CD4-positive, alpha-beta T cell treated with Interleukin-10 for 1 hour (primary cell): ENCODE measurements at regions not wholly inside any gene's neighbourhood (a gene's known extent, or its start where the extent isn't known, plus 50 kb on each side); places are given as distances from the start of the nearest gene placed in this dataset.
"Not testable (repeated sequence)": the region's sequence is repeated elsewhere in the genome, so short reads cannot be mapped to it uniquely, and the experiment has no call there.

ENCODE experiments used
- DNase-seq: peaks from one replicate; pipeline ENCODE4 v3.0.0-alpha.2; 2020

DNA sequence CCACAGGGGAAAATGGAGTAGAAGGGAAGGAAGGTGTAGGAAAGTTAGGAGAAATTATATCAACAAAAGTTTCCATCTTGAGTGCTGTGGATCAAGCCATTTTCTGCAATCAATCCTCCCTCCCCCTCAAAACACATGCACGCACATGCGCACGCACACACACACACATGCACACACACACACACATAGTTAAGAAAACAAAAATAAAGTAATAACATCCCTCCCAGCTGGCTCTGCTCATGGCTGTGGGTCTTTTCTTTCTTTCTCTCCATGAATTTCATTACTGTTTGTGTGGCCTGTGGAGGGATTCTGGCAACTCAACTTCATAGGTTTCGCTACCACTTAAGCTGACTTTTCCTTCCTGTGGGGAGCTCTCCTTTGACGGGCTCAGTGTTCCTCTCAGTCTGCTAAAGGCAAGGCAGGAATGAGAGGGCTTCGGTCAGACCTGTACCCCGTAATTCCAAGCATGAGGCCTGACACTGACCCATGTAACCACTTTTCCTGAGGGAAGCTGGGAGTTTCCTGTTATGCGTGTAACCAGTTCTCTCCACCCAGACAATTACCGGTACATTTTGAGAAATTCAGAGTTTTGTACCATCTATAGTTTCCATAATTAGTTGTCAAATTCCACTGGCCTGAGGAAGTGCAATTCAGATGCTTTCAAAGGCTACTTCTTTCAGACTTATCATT lies 79.8 kb downstream of the ZNF92 start:
- no peak for DNase-seq

DNA sequence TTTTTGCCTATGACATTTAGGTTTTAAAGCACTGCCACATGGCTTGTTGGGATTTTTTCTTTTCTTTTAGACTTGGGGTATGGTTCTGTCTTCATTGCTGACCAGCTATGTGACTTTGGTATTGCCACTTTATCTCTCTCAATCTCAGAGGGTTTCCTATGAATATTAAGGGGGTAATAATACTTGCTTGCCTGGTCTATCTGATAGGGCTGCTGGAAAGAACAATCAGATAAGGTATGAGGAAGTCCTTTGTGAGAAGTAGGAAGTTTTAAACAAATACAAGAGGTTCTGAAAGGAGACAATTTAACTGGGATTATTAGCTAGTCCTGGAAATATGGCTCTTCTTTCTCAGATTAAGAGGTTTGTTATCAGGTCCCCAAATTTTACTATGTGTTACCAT lies 80.8 kb downstream of the ZNF92 start:
- no peak for DNase-seq

DNA sequence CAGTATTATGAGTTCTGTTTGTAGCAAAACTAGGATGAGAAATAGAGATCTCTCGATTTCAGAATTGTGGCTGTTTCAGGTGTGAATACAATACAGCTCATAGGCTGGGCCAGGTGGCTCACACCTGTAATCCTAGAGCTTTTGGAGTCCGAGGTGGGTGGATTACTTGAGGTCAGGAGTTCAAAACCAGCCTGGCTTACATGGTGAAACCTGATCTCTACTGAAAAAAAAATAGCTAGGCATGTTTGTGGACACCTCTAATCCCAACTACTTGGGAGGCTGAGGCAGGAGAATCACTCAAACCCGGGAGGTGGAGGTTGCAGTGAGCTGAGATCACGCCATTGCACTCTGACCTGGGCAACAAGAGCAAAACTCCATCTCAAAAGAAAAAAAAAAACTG lies 81.4 kb downstream of the ZNF92 start:
- DNase-seq = not testable (repeated sequence)

DNA sequence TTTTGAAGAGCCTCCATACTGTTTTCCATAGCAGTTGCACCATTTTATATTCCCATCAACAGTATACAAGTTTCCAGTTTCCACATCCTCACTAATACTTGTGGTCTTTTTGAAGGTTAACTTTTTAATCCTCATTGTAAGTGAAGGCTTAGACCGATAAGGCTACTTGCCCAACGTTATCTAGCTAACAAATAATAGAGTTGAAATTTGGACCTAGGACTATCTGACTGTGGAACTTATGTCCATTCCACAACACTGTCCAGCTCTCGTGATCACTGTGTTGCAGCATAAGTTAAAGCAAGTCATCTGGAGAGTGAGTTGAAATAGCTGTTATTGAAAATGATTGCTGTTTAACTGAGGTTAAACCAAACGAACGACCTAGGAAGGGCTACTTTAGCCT lies 84.0 kb downstream of the ZNF92 start:
- no peak for DNase-seq

DNA sequence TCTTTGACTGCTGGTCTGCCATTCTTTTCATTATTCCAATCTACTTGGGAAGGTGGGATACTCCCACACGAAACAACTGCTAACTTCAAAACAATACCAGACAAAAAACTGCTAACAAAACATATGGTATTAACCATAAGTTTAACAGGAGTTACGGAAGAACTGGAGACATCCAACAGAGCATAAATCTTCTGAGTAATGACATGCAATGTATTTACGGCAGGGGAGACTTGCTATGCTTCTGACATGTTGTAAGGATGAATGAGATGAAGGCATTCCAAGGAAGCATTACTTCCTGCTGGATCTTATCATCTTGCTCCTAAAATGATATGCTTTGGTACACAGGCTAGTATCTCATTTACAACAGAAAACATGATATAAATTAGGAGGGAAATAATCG lies 85.8 kb downstream of the ZNF92 start:
- DNase-seq = no peak

DNA sequence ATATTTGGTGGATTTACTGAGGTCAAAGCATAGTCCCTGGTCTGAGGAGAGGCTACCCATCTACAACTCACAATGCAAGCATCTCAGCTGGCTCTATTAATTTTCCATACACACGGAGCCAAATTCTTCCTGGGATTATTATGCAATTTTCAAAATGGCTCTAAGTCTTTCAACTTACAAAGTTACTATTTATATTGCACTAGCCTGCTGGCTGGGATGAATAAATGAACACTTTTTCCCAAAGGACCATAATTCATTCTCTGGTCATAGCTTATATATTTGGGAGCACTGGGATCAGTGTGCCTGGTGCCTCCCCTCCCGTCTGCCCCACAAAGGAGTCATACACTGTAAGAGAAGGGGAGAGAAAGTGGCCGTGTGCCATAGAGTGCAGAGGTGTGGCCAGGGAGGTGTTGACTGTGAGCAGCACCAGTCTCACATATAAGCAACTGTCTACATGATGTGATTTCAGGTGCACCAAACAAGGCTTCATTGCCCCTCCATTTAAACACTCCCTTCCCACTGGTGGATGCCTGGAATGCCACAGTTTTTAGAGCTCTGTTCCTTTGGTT lies 88.6 kb downstream of the ZNF92 start:
- no peak for DNase-seq

DNA sequence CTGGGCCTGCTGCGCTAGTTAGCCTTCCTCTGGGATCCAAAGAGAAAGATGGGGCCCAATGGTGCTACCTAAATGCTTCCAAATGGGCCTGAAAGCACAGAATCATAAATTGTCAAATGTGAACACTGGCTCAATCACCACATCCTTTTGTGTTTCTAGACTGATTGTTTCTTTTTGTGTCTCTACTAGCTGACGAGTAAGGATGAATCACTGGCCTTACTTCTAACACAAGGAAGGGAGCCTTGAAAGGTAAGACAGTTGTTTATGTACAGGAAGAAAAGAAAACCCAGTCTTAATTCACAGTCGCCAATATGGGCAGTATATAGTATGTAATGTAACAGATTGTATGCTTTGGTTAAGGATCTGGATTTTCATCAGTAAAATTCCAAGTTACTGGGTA lies 89.5 kb downstream of the ZNF92 start:
- no peak for DNase-seq

DNA sequence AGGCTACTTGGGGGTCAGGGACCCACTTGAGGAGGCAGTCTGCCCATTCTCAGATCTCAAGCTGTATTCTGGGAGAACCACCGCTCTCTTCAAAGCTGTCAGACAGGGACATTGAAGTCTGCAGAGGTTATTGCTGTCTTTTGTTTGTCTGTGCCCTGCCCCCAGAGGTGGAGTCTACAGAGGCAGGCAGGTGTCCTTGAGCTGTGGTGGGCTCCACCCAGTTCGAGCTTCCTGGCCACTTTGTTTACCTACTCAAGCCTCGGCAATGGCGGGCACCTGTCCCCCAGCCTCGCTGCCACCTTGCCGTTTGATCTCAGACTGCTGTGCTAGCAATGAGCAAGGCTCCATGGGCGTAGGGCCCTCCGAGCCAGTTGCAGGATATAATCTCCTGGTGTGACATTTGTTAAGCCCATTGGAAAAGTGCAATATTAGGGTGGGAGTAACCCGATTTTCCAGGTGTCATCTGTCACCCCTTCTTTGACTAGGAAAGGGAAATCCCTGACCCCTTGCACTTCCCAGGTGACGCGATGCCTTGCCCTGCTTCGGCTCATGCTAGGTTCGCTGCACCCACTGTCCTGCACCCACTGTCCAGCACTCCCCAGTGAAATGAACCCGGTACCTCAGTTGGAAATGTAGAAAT lies 96.4 kb downstream of the ZNF92 start:
- not testable (repeated sequence) for DNase-seq

- no peak for DNase-seq
Observed at GRCh38 chr7:65471587-65471986, 97.9 kb downstream of the ZNF92 start.

DNA sequence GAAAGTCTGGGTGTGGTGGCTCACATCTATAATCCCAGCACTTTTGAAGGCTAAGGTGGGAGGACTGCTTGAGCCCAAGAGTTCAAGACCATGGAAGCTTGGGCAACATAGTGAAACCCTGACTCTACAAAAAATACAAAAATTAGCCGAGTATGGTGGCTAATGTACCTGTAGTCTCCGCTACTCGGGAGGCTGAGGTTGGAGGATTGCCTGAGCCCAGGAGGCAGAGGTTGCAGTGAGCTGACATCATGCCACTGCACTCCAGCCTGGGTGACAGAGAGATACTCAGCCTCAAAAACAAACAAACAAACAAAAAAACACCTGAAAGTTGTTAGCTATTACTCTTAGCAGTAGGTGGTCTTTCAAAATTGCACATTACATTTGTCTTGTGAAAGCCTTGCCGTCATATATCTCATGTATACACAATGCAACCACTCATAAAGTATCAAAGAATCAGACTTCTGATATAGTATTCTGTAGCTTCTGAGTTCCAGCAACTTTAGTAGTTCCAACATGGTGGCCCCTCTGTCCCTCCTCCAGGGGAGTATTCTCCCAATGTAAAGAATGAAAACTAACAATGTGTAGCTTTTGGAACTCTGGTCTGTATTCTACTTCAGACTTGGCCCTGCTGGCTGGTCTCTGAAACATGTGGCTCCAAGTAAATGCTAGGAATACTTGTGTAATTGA lies 101.5 kb downstream of the ZNF92 start:
- no peak for DNase-seq

- peak; percentile 56 for DNase-seq
Observed at GRCh38 chr7:65475734-65476319, 102.2 kb downstream of the ZNF92 start.

DNA sequence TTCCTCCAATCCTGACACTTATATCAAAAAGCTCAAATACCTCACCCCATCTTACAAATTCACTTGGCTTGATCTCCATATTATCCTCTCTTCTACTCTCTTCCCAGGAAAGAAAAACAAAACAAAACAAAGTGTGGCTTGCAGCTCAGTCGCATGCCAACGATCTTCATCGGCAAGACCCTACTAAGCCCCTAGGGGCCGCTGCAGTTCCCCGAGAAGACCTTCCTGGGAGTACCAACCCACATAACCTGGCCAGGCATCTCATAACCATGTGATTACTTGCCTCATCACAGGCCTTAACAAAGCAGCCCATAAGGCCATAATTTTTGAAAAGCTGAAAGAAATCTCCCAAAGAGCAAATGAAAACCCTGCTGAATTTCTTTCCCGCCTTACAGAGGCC lies 103.7 kb downstream of the ZNF92 start:
- DNase-seq = no peak

DNA sequence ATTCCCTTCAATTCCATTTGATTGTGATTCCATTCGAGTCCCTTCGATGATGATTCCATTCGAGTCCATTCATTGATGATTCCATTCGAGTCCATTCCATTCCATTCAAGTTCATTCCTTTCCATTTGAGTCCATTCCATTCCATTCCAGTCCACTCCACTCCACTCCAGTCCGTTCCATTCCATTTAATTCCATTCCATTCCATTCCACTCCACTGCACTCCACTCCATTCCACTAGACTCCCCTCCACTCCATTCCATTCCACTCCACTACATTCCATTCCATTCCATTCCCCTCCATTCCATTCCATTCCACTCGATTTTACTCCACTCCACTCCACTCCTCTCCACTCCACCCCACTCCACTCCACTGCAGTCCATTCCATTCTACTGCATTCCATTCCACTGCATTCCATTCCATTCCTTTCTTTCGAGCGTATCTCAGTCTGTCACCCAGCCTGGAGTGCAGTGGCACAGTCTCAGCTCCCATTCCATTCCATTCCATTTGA lies 115.7 kb downstream of the ZNF92 start:
- no peak for DNase-seq

GRCh38 chr7:65496697-65497096 lies 123.0 kb downstream of the ZNF92 start:
- DNase-seq = not testable (repeated sequence)

DNA sequence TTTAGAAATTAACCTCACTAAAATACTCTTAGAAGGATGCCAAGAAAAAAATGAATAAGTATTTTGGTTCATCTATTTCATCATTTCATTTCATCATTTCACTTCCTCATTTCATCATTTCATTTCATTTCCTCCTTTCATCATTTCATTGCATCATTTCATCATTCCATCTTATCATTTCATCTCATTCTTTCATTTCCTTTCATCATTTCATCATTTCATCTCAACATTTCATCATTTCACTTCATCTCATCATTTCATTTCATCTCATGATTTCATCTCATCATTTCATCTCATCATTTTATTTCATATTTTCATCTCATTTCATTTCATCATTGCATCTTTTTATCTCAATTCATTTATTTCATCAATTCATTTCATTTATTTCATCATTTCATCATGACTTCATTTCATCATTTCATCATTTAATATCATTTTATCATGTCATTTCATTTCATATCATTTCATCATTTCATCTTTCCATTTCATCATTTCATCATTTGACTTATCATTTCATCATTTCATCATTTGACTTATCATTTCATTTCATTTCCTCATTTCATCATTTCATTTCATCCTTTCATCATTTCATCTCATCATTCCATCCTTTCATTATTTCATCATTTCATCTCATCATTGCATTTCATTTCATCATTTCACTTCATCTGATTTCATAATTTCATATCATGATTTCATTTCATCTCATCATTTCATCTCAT lies 129.9 kb downstream of the ZNF92 start:
- DNase-seq = no peak

DNA sequence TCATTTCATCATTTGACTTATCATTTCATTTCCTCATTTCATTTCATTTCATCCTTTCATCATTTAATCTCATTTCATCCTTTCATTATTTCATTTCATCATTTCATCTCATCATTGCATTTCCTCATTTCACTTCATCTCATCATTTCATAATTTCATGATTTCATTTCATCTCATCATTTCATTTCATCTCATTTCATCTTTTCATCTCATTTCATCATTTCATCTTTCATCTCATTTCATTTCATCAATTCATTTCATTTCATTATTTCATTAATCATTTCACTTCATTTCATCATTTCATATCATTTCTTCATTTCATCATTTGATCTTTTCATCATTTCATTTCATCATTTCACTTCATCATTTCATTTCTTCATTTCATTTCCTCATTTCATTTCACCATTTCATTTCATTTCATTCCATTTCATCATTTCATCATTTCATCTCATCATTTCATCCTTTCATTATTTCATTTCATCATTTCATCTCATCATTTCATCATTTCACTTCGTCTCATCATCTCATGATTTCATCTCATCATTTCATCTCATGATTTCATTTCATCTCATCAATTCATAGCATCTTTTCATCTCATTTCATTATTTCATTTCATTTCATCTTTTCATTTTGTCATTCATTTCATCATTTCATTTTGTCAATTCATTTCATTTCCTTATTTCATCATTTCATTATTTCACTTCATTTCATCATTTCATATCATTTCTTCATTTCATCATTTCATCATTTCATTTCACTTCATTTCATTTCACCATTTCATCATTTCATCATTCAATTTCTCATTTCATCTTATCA lies 131.1 kb downstream of the ZNF92 start:
- DNase-seq = not testable (repeated sequence)

DNA sequence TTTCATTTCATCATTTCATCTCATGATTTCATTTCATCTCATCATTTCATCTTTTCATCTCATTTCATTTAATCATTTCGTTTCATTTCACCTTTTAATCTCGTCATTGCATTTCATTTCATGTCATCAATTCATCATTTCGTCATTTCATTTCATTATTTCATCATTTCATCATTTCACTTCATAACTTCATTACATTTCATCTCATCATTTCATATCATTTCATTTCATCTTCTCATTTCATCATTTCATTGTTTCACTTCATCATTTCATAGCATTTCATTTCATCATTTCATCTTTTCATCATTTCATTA lies 131.6 kb downstream of the ZNF92 start:
- not testable (repeated sequence) for DNase-seq

- DNase-seq = not testable (repeated sequence)
Observed at GRCh38 chr7:65508581-65509367, 135.1 kb downstream of the ZNF92 start.

DNA sequence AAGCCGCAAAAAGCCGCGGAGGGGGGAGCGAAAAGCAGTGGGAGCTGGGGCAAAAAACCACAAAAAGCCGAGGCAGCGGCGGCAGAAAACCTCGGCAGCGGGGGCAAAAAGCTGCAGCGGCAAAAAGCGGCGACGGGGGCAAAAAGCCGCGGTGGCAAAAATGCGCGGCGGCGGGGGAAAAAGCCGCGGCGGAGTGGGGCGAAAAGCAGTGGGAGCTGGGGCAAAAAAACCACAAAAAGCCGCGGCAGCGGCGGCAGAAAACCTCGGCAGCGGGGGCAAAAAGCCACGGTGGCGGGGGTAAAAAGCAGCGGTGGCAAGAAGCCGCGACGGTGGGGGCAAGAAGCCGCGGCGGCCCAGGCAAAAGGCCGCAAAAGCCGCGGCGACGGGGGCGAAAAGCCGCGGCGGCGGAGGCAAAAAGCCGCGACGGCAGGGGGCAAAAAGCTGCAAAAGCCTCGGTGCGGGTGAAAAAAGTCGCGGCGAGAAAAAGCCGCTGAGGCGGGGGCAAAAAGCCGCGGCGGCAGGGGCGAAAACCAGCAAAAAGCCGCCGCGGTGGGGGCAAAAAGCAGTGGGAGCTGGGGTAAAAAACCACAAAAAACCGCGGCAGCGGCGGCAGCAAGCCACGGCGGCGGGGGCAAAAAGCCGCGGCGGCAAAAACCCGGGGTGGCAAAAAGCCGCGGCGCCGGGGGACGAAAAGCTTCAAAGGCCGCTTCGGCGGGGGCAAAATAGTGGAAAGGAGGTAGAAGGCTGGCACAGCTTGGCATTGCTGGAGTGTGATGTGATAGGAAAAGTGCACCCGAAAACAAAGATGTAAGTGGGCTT lies 135.9 kb downstream of the ZNF92 start:
- peak; percentile 20 for DNase-seq

DNA sequence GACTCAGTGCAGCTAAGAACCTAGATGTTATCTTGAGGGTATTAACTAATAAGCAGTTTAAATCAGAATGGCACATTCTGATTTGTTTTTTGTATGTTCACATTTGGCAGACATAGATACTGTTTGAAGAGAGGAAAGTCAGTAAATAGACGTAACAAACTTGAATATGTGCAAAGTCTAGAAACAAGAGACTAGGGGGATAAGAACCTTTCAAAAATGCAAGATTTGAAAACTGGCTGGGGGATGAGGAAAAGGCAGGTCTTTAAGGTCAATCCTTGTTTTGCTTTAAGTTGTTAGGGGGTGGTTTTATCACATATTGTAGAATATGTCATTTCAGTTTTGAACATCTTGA lies 136.5 kb downstream of the ZNF92 start:
- DNase-seq = not testable (repeated sequence)
